Thymus (tissue), 11 donors: ENCODE measurements at regions not wholly inside any gene's neighbourhood (a gene's known extent, or its start where the extent isn't known, plus 50 kb on each side); places are given as distances from the start of the nearest gene placed in this dataset.
"Not testable (repeated sequence)": the region's sequence is repeated elsewhere in the genome, so short reads cannot be mapped to it uniquely, and the experiment has no call there.

Experiments used
- DNase-seq, 9 donors: peaks; one replicate each; pipeline ENCODE4 v3.0.0-alpha.2; 2013; ENCODE audit warnings: low spot score in 9 of 9, low read depth in 6 of 9, missing footprints in 1 of 9
- H3K27ac ChIP-seq, 2 donors: one replicate each; pipeline ENCODE4 v1.5.1; 2013; ENCODE audit warnings: control low read depth in 1 of 2, low read depth in 1 of 2, low read length in 1 of 2, mild to moderate bottlenecking in 1 of 2, moderate library complexity in 1 of 2
- H3K27me3 ChIP-seq, 2 donors: one replicate each; pipeline ENCODE4 v1.5.1; 2013; ENCODE audit warnings: low read length in 1 of 2; ENCODE audit not compliant: control insufficient read depth in 2 of 2, insufficient read depth in 1 of 2
- H3K36me3 ChIP-seq, 2 donors: one replicate each; pipeline ENCODE4 v1.5.1; 2013; ENCODE audit warnings: low read length in 1 of 2, mild to moderate bottlenecking in 1 of 2, moderate library complexity in 1 of 2; ENCODE audit not compliant: control insufficient read depth in 2 of 2, insufficient read depth in 2 of 2
- H3K4me1 ChIP-seq, 2 donors: one replicate each; pipeline ENCODE4 v1.5.1; 2013; ENCODE audit warnings: low read length in 2 of 2; ENCODE audit not compliant: control insufficient read depth in 2 of 2, insufficient read depth in 2 of 2
- H3K4me3 ChIP-seq, 2 donors: one replicate each; pipeline ENCODE4 v1.5.1; 2013; ENCODE audit warnings: low read length in 2 of 2, control low read depth in 1 of 2, mild to moderate bottlenecking in 1 of 2
- H3K9me3 ChIP-seq, 2 donors: one replicate each; pipeline ENCODE4 v1.5.1; 2013; ENCODE audit warnings: low read length in 1 of 2, mild to moderate bottlenecking in 1 of 2; ENCODE audit not compliant: control insufficient read depth in 2 of 2, insufficient read depth in 1 of 2
- WGBS: extraction: QIAGEN DNeasy Blood & Tissue Kit; methylation state at CpG from one replicate; pipeline ENCODE4 v1.1.7; 2013; 5-methylcytosine and 5-hydroxymethylcytosine counted together
- donor health status: healthy.

DNA sequence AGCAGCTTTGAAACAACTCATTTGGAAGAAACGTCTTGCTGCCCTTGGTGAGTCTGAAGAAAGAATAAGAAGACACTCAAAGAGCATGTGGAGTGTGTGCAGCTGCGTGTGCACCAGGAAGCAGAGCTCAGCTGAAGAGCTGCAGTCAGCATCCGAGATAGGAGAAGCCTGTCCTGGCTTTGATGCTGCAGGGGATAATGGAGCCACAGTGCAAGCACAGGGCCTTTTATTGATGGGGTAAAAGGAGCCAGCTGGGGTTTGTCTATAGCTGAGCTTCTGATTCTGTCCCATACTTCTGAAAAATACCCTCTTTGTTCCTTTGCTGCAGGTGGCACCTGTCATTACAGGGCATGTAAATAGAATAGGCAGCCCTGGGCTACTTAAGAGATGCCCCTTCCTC lies 375.7 kb upstream of the ZNF462 start:
- no peaks in the 10 kb centered on the region for H3K27me3 ChIP-seq
- no peaks in the 10 kb centered on the region for H3K4me1 ChIP-seq
- no peaks in the 10 kb centered on the region for H3K36me3 ChIP-seq
- WGBS, result 84% methylated on average over 3 of the region's 3 CpGs
- no peak overlapping the region for H3K27ac ChIP-seq
- no peak for DNase-seq
- H3K4me3 ChIP-seq, result no peak overlapping the region
- H3K9me3 ChIP-seq, result no peaks in the 10 kb centered on the region

GRCh38 chr9:106492126-106492525 lies 370.8 kb upstream of the ZNF462 start:
- not testable (repeated sequence) for DNase-seq, H3K4me1 ChIP-seq, H3K27ac ChIP-seq, H3K4me3 ChIP-seq, H3K36me3 ChIP-seq, H3K9me3 ChIP-seq, H3K27me3 ChIP-seq
- 95% methylated on average over 7 of the region's 7 CpGs for WGBS

GRCh38 chr9:106500171-106500570 lies 362.8 kb upstream of the ZNF462 start:
- Histone ChIP-seq H3K9me3 (no peaks in the 10 kb centered on the region), H3K4me3 (no peak overlapping the region), H3K27ac (no peak overlapping the region), H3K27me3 (no peaks in the 10 kb centered on the region), H3K36me3 (no peaks in the 10 kb centered on the region), H3K4me1 (no peaks in the 10 kb centered on the region)
- 96% methylated on average over 6 of the region's 6 CpGs for WGBS
- no peak for DNase-seq

DNA sequence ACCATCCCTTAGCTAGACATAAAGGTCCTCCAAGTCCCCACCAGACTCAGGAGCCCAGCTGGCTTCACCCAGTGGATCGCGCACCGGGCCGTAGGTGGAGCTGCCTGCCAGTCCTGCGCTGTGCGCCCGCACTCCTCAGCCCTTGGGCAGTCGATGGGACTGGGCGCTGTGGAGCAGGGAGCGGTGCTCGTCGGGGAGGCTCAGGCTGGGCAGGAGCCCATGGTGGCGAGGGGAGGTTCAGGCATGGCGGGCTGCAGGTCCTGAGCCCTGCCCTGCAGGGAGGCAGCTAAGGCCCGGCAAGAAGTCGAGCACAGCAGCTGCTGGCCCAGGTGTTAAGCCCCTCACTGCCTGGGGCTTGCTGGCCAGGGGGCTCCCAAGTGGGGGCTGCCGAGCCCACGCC lies 361.8 kb upstream of the ZNF462 start:
- WGBS, result 98% methylated on average over 18 of the region's 18 CpGs
- not testable (repeated sequence) for H3K27me3 ChIP-seq, DNase-seq, H3K4me3 ChIP-seq, H3K27ac ChIP-seq, H3K36me3 ChIP-seq, H3K9me3 ChIP-seq, H3K4me1 ChIP-seq

- H3K9me3 ChIP-seq, result no peaks in the 10 kb centered on the region
- no peak overlapping the region for H3K4me3 ChIP-seq
- no peak for DNase-seq
- H3K4me1 ChIP-seq, result no peaks in the 10 kb centered on the region
- no peak overlapping the region for H3K27ac ChIP-seq
- no peaks in the 10 kb centered on the region for H3K36me3 ChIP-seq
- H3K27me3 ChIP-seq, result no peaks in the 10 kb centered on the region
- 82% methylated on average over 3 of the region's 3 CpGs for WGBS
Observed at GRCh38 chr9:106502930-106503329, 360.0 kb upstream of the ZNF462 start.

DNA sequence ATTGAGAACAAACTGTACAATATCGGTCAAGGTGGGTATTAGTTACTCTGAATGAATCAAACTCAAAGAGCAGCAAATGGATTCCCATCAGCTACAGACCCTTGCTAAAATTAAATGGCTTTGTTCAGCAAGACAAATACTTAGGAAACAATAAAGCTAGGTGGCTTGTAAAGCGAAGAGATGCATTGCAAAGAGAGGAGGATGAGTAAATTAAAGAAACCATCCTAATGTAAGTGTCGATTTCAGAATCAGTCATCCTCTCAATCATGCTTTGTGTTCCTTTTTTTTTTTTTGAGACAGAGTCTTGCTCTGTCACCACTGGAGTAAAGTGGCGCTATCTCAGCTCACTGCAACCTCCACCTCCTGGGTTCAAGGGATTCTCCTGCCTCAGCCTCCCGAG lies 359.2 kb upstream of the ZNF462 start:
- Histone ChIP-seq H3K36me3 (no peaks in the 10 kb centered on the region), H3K4me1 (no peaks in the 10 kb centered on the region), H3K9me3 (no peaks in the 10 kb centered on the region), H3K27me3 (no peaks in the 10 kb centered on the region), H3K27ac (no peak overlapping the region), H3K4me3 (no peak overlapping the region)
- DNase-seq, result no peak
- 97% methylated on average over 5 of the region's 5 CpGs for WGBS

DNA sequence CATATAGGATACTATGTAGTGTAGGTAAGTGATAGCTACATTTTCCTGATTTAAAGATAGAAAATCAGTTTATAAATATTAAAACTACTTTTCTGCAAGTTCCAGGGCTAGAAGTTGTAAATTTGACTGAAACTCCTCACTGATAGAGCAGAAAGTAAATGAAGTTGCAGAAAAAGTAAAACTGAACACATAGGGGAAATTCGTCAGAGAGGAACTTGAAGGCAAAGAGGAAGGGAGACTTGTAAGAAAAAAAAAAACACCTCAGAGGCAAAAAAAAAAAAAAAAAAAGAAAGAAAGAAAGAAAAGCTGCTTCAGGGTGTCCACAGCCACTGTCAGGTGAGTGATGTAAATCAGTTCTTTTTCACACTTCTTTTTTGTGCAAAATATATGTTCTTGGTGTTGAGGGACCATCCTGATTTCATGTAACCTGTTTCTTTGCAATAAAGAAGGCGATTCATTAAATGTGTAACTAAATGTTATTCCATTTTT lies 336.2 kb upstream of the ZNF462 start:
- Histone ChIP-seq H3K4me3 (no peak overlapping the region), H3K4me1 (no peaks in the 10 kb centered on the region), H3K27me3 (no peaks in the 10 kb centered on the region), H3K27ac (no peak overlapping the region), H3K36me3 (no peaks in the 10 kb centered on the region), H3K9me3 (no peaks in the 10 kb centered on the region)
- no peak for DNase-seq
- WGBS, result 60% methylated on average over 2 of the region's 2 CpGs

DNA sequence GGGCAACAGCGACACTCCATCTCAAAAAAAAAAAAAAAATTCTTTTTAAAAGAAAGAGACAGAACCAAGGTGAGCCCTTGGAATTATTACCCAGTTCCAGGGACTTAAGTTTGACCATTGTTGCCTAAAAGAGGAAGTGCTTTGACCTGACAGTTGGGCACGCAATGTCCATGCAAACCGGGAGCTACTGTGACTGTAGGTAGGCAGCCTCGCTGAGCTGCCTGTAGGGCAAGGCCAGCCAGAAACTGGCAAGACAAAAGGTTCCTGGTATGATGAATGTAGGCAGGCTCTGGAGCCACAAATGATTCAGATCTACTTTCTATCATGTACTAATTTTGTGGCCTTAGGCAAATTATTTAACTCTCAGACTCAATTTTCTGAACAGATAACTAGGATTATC lies 334.8 kb upstream of the ZNF462 start:
- DNase-seq, result no peak
- no peaks in the 10 kb centered on the region for H3K4me1 ChIP-seq
- no peak overlapping the region for H3K4me3 ChIP-seq
- no peaks in the 10 kb centered on the region for H3K36me3 ChIP-seq
- 96% methylated on average over 4 of the region's 4 CpGs for WGBS
- H3K27me3 ChIP-seq, result no peaks in the 10 kb centered on the region
- H3K9me3 ChIP-seq, result no peaks in the 10 kb centered on the region
- no peak overlapping the region for H3K27ac ChIP-seq

DNA sequence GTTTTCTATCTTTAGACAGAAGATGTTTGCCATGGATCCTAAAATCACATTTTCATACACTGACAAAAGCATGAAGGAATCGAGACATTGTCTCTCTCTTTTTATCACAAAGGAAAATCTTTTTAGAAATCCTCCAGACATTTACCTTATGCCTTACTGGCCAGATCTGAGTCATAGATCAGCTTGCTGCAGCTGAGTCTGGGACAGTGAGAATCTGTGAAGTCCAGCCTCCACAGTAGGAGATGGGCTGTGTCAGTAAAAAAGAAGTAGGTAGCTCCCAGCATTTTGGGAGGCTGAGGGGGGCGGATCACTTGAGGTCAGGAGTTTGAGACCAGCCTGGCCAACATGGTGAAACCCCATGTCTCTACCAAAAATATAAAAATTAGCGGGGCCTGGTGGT lies 333.4 kb upstream of the ZNF462 start:
- Histone ChIP-seq H3K4me1 (no peaks in the 10 kb centered on the region), H3K27me3 (no peaks in the 10 kb centered on the region), H3K9me3 (no peaks in the 10 kb centered on the region), H3K27ac (no peak overlapping the region), H3K36me3 (no peaks in the 10 kb centered on the region), H3K4me3 (no peak overlapping the region)
- WGBS, result 97% methylated on average over 3 of the region's 3 CpGs
- no peak for DNase-seq

DNA sequence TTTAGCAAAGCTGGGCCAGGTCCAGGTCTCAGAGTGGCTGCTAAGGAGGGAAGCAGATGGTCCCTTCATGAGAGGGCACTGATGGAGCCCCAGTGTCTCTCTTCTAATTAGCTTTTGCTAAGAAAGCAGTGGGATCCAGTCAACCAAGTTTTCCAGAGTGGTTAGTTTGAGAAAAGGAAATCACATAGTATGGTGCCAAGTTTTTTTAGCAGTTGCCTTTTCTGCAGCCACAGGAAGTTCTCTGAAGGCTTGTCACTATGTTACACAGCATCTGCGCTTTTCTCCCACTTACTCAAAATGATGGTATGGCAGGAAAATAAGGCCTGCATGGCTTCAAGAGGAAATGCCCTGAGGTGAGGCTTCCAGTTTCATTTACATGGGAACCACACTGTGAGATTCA lies 331.5 kb upstream of the ZNF462 start:
- WGBS, result 89% methylated on average over 1 of the region's 1 CpG
- no peaks in the 10 kb centered on the region for H3K36me3 ChIP-seq
- no peak for DNase-seq

More for the DNA sequence above, 331.5 kb upstream of the ZNF462 start:
- H3K27ac ChIP-seq, result no peak overlapping the region
- H3K9me3 ChIP-seq, result no peaks in the 10 kb centered on the region
- H3K4me3 ChIP-seq, result no peak overlapping the region
- H3K4me1 ChIP-seq, result no peaks in the 10 kb centered on the region
- no peaks in the 10 kb centered on the region for H3K27me3 ChIP-seq
